GM19463 (cell line): ENCODE measurements at regions not wholly inside any gene's neighbourhood (a gene's known extent, or its start where the extent isn't known, plus 50 kb on each side); places are given as distances from the start of the nearest gene placed in this dataset.
"Not testable (repeated sequence)": the region's sequence is repeated elsewhere in the genome, so short reads cannot be mapped to it uniquely, and the experiment has no call there.

Source experiments
- ATAC-seq: cut with Tn5 transposase; IDR thresholded peaks from one replicate; pipeline ENCODE4 v1.9.1; 2021; ENCODE audit warnings: mild to moderate bottlenecking, moderate library complexity; ENCODE audit not compliant: unreplicated experiment

DNA sequence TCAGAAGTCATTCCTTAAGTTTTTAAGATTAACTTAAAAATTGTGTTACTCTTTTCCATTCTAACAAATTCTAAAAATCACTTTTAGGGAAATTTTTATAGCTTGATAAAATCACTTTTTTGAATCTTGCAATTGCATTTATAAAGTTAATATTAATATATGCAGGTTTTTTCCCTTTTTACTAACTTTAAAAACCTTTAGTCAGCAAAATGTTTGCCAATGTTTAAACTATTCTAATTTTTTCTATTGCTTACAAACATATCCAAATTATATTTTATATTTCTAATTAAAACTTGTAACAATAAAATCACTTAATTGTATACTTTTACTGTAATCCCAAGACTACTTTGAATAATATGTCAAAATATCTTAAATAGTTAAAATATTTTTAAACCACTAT lies 839.4 kb downstream of the TBL1XR1 start:
- ATAC-seq: no peak

DNA sequence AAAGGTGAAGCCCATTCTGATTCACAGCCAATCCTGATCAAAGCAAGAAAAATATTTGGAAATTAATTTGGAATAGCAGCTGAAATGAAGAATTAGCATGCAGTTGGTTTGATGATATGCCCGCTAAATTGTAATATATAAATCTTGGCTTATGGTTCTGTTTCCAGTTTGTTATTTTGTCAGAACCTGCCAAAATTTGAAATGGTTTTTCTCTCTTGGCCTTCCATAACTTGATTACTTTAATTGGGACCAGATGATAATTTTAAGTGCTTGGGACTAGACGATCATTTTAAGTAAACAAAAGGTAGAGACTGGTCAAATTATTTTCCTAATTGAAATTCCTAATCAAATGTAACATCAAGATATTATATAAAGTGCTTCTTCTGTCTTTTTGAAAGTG lies 842.4 kb downstream of the TBL1XR1 start:
- ATAC-seq: no peak

DNA sequence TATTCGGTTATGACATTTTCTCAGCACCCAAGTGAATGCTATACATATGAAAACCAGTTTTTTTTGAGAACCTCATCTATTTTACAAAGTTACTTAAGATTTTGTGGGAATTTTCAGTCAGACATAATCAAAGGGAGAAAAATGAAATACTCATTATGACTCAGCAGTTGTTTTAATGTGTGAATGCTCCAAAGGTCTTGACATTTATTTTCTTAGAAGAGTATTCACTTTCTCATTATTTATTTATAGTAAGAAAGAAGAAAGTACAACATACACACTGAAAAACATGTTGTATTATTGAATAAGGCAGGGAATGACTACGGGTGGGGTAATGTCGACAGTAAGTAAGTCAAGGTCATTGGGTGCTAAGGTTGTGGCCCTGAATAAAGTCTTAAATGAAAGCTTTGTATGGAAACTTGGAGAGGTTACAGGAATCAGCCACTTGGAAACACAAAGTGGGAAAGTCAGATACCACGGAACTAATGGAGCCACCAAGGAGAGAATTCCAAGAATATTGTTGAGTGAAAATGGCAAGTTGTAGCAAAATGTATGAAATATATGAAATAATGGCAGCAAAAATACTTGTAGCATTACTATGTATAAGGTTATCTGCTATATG lies 844.5 kb downstream of the TBL1XR1 start:
- ATAC-seq: no peak

DNA sequence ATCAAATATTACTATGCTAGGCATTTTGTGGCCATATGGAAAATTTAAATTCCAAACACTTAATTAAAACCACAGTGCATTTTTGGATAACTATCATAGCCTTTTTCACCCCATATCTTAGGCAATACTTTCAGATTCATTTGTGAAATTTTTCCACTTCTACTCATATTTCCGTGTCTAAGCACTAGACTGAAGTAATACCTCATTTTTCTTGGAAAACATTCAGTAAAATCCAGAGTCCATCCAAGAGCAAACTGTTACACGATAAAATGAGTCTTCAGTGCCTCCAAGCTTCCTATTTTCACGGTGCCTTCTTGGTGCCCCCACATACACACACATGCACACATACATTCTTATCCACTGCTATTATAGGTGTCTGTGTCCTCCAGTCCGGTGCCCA lies 845.9 kb downstream of the TBL1XR1 start:
- ATAC-seq: no peak

DNA sequence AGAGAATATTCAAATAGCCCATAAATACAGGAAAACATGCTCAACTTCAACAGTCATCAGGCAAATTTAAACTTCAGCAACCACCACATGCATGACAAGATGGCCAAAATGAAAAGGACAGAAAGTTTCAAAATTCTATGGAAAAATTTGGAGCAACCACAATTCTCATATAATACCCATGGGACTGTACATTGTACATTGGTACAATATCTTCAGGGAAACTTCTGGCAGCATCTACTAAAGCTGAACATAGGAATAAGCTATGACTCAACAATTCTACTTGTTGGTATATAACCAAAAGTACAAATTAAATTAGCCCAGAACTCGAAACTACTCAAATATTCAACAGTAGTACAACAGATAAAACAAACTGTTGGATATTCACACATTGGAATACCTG lies 847.6 kb downstream of the TBL1XR1 start:
- ATAC-seq: no peak

DNA sequence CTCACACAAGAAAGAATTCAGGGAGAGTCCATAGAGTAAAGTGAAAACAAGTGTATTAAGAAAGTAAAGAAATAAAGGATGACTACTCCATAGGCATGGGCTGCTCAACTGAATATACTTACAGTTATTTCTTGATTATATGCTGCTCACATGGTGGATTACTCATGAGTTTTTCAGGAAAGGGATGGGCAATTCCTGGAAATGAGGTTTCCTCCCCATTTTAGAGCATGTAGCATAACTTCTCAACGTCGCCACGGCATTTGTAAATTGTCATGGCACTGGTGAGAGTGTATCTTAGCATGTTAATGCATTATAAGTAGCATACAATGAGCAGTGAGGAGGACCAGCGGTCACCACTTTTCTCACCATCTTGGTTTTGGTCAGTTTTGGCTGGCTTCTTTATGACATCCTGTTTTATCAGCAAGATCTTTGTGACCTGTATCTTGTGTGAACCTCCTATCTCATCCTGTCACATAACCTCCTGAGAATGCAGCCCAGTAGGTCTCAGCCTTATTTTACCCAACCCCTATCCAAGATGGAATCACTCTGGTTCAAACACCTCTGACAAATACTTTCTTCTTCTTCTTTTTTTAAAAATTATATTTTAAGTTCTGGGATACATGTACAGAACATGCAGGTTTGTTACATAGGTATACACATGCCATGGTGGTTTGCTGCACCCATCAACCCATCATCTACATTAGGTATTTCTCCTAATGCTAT lies 849.7 kb downstream of the TBL1XR1 start:
- no peak for ATAC-seq

DNA sequence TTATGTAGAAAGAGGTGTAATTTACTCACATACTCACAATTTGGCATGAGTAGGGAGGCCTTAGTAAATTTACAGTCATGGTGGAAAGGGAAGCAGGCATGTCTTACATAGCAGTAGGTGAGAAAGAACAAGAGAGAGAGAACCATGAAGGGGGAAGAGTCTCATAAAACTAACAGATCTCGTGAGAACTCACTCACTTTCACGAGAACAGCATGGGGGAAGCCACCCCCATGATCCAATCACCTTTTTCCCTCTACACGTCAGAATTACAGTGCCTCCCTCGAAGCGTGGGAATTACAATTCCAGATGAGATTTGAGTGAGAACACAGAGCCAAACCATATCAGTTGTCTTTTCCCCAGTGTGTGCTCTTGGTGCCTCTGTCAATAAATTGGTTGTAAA lies 855.3 kb downstream of the TBL1XR1 start:
- ATAC-seq: no peak

DNA sequence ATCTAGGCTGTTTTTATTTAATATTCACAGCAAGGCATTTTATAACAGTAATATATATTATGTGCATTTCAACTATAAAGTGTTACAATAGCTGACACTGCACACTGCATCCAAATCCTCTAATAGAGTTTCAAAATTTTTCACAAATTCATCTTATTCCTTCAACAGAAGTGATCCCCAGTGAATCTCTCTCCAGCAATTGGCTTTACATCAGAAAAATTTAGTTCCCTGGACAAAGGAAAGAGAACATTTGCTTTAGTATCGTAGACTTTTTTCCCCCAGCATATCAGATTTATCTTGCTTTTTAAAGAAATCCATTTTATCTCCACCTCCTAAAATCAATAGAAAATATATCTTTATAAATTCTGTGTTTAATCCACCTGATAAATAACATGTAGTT lies 868.6 kb downstream of the TBL1XR1 start:
- no peak for ATAC-seq

DNA sequence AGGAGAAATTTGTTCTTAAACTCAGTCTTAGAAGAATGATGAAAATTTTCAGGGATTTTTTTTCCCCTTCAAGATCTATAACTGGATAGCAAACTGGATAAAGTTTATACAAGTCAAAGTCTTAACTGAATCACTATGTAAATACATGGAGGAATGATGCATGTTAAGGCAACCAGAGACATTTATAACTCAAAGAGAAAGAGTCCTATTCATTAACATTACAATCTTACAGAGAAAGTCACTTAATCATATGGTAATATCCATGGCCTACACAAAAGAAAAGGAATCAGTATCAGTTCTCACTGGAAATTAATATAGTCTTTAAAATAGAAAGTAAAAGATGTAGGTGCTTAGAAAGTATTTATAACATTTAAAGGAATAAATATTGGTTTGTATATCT lies 869.1 kb downstream of the TBL1XR1 start:
- no peak for ATAC-seq

DNA sequence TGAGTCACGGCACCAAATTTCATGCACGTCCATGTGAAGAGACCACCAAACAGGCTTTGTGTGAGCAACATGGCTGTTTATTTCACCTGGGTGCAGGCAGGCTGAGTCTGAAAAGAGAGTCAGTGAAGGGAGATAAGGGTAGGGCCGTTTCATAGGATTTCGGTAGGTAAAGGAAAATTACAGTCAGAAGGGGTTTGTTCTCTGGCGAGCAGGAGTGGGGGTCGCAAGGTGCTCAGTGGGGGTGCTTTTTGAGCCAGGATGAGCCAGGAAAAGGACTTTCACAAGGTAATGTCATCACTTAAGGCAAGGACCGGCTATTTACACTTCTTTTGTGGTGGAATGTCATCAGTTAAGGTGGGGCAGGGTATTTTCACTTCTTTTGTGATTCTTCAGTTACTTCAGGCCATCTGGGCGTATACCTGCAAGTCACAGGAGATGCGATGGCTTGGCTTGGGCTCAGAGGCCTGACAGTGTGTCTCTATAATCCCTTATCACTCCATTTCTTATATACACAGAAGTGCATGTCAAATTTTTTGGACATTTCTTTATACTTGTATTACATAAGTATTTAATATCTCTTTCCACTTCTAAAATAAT lies 870.3 kb downstream of the TBL1XR1 start:
- not testable (repeated sequence) for ATAC-seq

DNA sequence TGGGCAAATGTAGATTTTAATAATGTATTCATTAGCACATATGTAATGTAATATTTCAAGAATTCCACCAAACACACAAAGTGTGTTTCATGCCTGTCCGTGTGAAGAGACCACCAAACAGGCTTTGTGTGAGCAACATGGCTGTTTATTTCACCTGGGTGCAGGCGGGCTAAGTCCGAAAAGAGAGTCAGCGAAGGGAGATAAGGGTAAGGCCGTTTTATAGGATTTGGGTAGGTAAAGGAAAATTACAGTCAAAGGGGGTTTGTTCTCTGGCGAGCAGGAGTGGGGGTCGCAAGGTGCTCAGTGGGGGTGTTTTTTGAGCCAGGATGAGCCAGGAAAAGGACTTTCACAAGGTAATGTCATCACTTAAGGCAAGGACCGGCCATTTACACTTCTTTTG lies 875.8 kb downstream of the TBL1XR1 start:
- ATAC-seq: not testable (repeated sequence)

DNA sequence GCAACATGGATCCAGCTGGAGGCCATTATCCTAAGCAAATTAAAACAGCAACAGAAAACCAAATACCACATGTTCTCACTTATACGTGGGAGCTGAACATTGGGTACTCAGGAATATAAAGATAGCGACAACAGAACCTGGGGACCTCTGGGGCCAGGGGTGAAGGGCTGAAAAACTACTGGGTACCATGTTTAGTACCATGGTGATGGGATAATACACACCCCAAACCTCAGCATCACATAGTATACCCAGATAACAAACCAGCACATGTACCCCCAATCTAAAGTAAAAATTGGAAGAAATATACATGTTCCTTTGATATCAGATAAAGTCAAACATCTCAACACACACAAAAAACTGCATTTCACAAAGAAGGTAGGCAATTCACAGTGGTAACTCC lies 876.2 kb downstream of the TBL1XR1 start:
- ATAC-seq: no peak

DNA sequence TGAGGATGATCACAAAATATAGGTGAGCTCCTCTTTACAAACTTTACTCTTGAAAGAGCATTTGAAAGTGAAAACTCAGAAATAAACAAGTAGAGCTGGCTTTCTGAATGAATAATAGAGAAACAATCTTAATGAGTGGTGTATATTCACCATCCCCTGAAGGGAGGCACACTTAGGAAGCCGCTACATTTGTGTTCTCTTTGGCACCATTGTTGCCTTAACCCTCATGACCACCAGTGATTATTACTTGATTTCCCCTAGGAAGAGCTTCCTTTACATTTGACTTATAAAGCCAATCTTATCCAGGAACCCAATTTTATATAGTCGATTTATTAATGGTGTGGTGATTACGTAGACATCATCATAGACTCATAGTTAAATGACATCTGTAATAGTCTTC lies 883.9 kb downstream of the TBL1XR1 start:
- no peak for ATAC-seq

DNA sequence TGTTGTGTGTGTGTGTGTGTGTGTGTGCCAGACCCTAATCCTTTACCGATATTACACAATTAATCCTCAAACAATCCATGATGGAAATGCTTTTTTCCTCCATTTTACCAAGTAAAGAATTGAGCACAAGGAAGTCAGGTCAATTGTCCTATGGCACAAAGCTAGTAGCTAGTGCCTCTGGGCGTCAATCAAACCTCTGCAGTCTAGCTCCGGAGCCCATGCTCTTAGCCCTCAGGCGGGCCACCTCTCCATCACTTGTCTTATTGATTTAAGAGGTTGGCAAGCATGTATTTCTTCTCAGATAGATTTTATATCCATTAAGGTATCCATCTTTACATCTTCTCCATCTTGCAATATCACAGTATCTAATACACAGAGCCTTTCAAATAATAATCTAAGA lies 886.6 kb downstream of the TBL1XR1 start:
- no peak for ATAC-seq

DNA sequence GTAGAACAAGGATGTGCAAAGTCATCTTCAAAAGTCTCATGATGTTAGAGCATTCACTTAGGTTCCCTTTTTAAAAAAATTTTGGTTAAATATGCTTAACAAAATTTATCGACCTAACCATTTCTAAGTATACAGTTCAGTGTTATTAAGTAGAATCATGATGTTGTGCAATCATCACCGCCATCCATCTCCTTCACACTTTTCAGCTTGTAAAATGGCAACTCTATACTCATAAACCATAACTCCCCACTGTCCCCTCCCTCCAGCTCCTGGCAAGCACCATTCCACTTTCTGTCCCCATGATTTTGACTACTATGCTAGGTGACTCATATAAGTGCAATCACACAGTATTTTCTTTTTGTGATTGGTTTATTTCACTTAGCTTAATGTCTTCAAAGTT lies 895.0 kb downstream of the TBL1XR1 start:
- no peak for ATAC-seq

DNA sequence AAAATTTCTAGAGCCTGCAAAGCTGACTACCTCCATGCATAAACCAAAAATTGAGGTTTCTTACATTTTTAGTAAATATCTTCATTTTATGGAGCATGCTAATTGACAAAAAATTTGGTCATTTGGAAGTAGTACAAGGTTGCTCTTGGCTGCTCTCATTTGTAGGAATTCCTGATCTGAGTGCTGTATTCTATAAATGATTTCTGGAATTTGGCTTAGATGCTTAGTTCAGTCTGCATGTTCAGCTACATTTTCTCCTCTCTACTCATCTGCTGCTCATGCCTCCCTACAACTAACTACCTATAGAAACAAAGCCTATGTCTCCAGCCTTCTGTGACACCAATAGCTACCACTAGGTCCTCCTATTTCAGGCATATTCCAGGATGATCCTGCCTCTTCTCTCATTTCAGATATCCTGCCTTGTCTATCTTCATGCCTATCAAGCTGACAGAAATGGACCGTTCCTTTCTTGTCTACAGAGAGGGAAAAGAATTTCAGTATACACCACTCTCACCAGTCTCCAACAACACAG lies 901.1 kb downstream of the TBL1XR1 start:
- no peak for ATAC-seq

DNA sequence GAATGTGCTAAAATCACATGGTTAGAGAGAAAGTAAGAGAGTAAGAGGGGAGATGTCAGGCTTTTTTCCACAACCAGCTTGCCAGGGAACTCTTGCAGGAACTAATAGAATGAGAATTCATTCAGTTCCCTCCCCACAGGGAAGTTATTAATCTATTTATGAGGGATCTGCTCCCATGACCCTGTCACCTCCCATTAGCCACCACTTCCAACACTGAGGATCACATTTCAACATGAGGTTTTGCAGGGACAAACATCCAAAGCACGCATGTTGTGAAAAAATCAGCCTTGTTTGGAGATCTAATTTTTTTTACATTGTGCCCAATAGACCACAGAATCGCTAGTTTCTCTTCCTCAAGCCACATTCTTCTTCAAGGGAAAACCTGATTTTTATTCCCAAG lies 904.0 kb downstream of the TBL1XR1 start:
- ATAC-seq: no peak

DNA sequence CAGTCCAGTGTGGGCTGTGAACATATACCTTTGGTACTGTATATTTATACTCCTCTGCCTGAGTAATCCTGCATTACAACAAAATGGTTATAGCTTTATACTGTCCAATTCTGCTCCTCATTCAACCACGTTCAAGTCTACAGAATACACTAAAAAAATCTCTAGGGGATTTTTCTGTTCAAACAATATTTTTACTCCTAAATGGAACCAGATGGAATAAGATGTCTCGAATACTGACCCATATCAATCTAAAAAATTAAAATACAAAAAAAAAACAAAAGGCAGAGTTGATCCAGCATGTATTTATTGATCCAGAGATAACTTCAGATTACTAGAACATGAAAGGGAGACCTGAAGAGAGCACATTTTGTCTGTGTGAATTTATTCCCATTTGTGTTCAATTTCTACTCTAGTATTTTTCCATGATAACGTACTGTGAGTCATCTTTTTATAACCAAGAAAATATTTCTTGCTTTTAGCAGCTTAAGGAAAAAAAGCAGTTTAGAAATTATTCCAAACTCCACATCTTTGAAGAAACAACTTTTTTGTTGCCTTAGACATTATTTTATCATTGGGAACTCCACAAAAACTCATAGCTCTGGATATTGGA lies 910.7 kb downstream of the TBL1XR1 start:
- no peak for ATAC-seq

DNA sequence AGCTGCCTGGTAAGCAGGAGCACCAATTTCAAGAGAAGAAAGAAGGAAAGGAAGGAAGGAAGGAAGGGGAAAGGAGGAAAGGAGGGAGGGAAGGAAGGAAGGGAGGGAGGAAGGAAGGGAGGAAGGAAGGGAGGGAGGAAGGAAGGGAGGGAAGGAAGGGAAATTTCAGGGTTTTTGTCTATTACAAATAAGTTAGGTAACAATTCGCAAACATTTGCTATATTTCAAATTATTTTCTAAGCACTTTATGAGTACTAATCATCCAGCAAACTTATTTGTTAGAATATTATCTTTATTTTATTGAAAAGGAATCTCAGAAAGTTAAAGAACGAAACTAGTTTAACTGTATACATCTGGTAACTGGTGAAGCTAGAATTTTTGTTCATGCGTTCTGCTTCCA lies 921.7 kb downstream of the TBL1XR1 start:
- ATAC-seq: no peak

DNA sequence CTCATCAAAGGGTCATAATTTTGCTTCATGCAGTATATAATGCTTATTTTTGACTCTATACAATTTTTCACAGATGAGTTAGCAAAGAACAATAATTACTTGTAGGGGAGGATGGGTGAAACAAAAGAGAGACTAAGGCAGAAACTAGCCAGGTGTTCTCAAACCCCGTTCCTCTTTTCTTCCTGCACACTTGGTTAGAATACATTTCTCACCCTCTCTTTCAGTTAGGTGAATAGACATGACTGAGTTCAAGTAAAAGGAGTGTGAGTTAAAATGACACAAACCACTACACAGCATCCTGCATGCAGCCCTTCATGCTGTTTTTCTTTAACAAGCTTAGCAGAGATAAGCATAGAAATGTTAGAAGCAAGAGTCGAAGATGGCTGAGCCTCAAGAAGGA lies 922.2 kb downstream of the TBL1XR1 start:
- ATAC-seq: no peak

DNA sequence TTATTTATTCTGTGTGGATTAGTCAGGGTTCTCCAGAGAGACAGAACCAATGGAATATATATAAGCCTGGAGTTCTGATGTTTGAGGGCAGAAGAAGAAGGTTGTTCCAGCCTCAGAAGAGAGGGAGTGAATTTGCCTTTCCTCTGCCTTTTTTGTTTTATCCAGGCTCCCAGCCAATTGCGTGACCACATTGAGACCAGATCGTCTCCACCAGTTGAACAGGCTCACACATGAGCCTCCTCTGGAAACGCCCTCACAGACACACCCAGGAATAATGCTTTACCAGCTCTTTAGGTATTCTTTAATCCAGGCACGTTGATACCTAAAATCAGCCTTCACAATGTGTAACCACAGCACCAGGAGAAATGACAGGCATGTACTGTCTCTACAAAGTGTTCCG lies 923.1 kb downstream of the TBL1XR1 start:
- no peak for ATAC-seq

DNA sequence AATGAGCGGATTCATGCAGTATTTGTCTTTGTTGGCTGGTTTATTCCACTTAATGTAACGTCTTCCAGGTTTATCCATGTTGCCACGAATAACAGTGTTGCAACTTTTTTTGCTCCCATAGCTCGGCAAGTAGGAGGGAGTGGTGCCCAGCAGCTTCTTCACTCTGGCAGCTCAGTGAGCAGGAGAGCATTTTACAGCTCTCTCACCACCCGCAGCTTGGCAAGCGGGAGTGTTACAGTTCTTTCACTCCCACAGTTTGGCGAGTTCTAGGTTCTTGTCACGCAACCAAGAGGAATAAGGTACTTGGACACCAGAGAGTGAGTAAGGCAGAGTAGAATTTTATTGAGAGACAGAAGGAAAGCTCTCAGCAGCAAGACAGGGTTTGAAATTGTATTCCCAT lies 935.2 kb downstream of the TBL1XR1 start:
- no peak for ATAC-seq
